Activated CD8-positive, alpha-beta memory T cell treated with anti-CD3 and anti-CD28 coated beads, Interleukin-2, amount 10 ng/mL, durations not matched to agents 7 days and 5 days (primary cell): ENCODE measurements at regions not wholly inside any gene's neighbourhood (a gene's known extent, or its start where the extent isn't known, plus 50 kb on each side); places are given as distances from the start of the nearest gene placed in this dataset.
A peak's percentile ranks its signal among the peaks of the same experiment; 100 is the strongest.

Source experiments
- ATAC-seq: fragments of 150-1000 bp; cut with Tn5 transposase; one replicate; pipeline ENCODE4 v1.10.0; 2021; ENCODE audit warnings: moderate library complexity
- CTCF ChIA-PET: fragments of 350-600 bp; sonication (Branson Sonifier 250); formaldehyde crosslinking; loops from one replicate; lab custom pipeline; 2021; ENCODE audit warnings: antibody characterized with exemption; lab: Charles Lee
- DNase-seq: peaks from one replicate; pipeline ENCODE4 v3.0.0-alpha.2; 2020
- H3K27ac Mint-ChIP-seq: one replicate; pipeline ENCODE4 v1.8.0; 2021; ENCODE audit warnings: mild to moderate bottlenecking, mixed read lengths
- H3K27me3 Mint-ChIP-seq: one replicate; pipeline ENCODE4 v1.8.0; 2021; ENCODE audit warnings: mixed read lengths
- H3K36me3 Mint-ChIP-seq: one replicate; pipeline ENCODE4 v1.8.0; 2021; ENCODE audit warnings: mild to moderate bottlenecking, mixed read lengths
- H3K4me1 Mint-ChIP-seq: one replicate; pipeline ENCODE4 v1.8.0; 2021; ENCODE audit warnings: mixed read lengths
- H3K4me3 Mint-ChIP-seq: one replicate; pipeline ENCODE4 v1.8.0; 2021; ENCODE audit warnings: mild to moderate bottlenecking, moderate library complexity, mixed read lengths
- H3K9me3 Mint-ChIP-seq: one replicate; pipeline ENCODE4 v1.8.0; 2022; ENCODE audit warnings: low read depth, mixed read lengths

- CTCF ChIA-PET = no interaction called here
- Mint-ChIP-seq H3K27ac (peak overlapping the region; percentile 93), H3K9me3 (peaks cover 7% of the 10 kb centered on the region), H3K4me3 (peak overlapping the region; percentile 92), H3K27me3 (no peaks in the 10 kb centered on the region), H3K4me1 (peaks cover 56% of the 10 kb centered on the region), H3K36me3 (peaks cover 18% of the 10 kb centered on the region)
- no peak for DNase-seq
- no peak for ATAC-seq
These were observed 109.5 kb downstream of the BTG1 start for GRCh38 chr12:92036061-92036620.

DNA sequence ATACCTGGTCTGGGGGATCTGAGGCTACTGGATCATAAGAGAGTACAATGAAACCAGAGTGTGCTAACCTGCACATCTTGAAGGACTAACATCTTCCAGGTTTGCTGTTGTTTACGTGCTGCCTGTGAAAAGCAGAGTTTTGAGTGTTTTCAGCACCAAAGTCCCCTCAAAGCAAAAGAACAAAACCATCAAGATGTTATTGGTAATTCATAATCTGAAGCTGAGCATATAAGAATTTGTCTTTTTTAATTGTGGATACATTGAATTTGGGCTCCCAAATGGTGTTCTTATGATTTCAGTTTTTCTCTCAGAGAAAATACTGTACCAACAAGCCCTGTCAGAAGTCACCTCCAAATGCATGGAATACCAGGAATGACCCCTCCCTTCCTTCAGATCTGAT lies 110.2 kb downstream of the BTG1 start:
- CTCF ChIA-PET = interaction anchor here (0.6 kb wide), 1 partner anchor 53 kb away, joined by 4 read pairs; no protein-coding TSS in a partner anchor
- H3K4me3 Mint-ChIP-seq = peak overlapping the region; percentile 92
- H3K27me3 Mint-ChIP-seq = no peaks in the 10 kb centered on the region
- peaks cover 17% of the 10 kb centered on the region for H3K36me3 Mint-ChIP-seq
- H3K9me3 Mint-ChIP-seq = peaks cover 7% of the 10 kb centered on the region
- H3K27ac Mint-ChIP-seq = peak overlapping the region; percentile 93
- DNase-seq = no peak
- H3K4me1 Mint-ChIP-seq = peaks cover 58% of the 10 kb centered on the region
- ATAC-seq = no peak

DNA sequence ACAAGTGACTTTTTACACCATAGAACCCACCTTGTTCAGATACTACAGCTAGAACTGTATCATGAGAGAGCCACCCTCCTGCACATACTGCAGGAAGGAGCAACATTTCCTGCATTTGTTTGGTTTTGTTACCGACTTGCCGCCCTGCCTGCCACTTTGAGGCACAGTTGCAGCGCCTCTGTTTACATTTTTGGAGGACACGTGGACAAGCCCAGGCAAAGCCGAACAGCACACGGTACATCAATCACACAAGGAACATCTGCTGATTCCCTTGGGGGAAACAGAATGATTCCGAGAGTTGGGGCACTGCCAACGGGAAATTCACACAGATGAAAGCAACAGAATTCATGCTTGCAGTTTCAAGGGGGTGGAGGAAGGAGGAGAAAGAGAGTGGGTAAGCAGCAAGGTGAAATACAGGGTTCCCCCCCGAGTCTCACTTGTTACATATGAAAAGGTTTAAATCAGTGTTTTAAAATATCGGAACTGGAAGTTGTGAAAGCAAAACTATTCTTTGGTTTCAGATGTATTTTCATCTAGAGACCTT lies 110.7 kb downstream of the BTG1 start:
- DNase-seq = peak; percentile 62
- Mint-ChIP-seq H3K9me3 (peaks cover 7% of the 10 kb centered on the region), H3K36me3 (peaks cover 17% of the 10 kb centered on the region), H3K4me1 (peaks cover 64% of the 10 kb centered on the region), H3K27ac (peak overlapping the region; percentile 93), H3K4me3 (peak overlapping the region; percentile 92), H3K27me3 (no peaks in the 10 kb centered on the region)
- CTCF ChIA-PET = interaction anchor here (0.6 to 1.6 kb wide), 5 partner anchors 9 to 110 kb away, joined by 3 to 4 read pairs (median 3); no protein-coding TSS in a partner anchor
- peak; percentile 52 for ATAC-seq

DNA sequence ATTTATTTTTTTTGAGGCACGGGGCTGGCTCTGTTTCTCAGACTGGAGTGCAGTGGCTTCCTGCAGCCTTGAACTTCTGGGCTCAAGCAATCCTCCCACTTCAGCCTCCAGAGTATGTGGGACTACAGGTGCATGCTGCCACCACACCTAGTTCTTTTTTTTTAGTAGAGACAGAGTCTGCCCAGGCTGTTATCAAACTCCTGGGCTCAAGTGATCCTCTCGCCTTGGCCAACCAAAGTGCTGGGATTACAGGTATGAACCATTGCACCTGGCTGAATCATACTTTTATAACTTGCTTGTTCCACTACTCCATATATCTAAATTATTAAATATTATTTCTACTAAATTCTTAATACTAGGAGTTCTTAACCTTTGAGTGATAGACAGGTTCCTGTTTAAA lies 111.6 kb downstream of the BTG1 start:
- Mint-ChIP-seq H3K36me3 (peaks cover 18% of the 10 kb centered on the region), H3K4me1 (peaks cover 72% of the 10 kb centered on the region), H3K9me3 (peaks cover 7% of the 10 kb centered on the region), H3K27ac (no peak overlapping the region), H3K27me3 (no peaks in the 10 kb centered on the region), H3K4me3 (no peak overlapping the region)
- DNase-seq (no peak), ATAC-seq (no peak)
- CTCF ChIA-PET = interaction anchor here (0.7 to 1.6 kb wide), 4 partner anchors 10 to 111 kb away, joined by 3 to 4 read pairs (median 3); no protein-coding TSS in a partner anchor

- H3K9me3 Mint-ChIP-seq = peaks cover 7% of the 10 kb centered on the region
- CTCF ChIA-PET = no interaction called here
- H3K4me3 Mint-ChIP-seq = no peak overlapping the region
- no peak for ATAC-seq
- no peak overlapping the region for H3K27ac Mint-ChIP-seq
- no peak for DNase-seq
- peaks cover 72% of the 10 kb centered on the region for H3K4me1 Mint-ChIP-seq
- peaks cover 23% of the 10 kb centered on the region for H3K36me3 Mint-ChIP-seq
- no peaks in the 10 kb centered on the region for H3K27me3 Mint-ChIP-seq
These were observed 112.7 kb downstream of the BTG1 start for GRCh38 chr12:92032965-92033364.

DNA sequence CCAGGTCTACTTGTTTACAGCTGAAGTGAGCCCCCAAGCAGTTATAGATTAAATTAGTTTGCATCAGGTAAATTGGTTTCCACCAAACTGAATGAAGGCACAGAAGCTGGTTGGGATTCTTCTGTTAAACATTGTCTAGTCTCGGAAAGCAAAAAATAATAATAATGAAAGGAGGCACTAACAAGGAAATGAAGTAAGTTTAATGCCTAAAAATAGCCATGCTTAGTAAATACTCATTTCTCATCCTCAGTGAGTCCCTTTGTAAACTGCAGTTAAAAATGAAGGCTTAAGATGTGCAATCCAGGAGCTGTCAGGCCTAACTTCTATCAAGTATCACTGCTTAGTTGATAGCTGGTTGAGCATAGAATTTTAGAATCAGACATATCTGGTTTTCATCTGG lies 113.5 kb downstream of the BTG1 start:
- Mint-ChIP-seq H3K27ac (peak overlapping the region; percentile 78), H3K9me3 (peaks cover 7% of the 10 kb centered on the region), H3K4me1 (peaks cover 72% of the 10 kb centered on the region), H3K4me3 (no peak overlapping the region), H3K27me3 (no peaks in the 10 kb centered on the region), H3K36me3 (peaks cover 25% of the 10 kb centered on the region)
- no peak for ATAC-seq
- DNase-seq = no peak
- CTCF ChIA-PET = interaction anchor here (1.4 to 3.0 kb wide), 3 partner anchors 11 to 111 kb away, joined by 3 to 16 read pairs (median 4); no protein-coding TSS in a partner anchor

DNA sequence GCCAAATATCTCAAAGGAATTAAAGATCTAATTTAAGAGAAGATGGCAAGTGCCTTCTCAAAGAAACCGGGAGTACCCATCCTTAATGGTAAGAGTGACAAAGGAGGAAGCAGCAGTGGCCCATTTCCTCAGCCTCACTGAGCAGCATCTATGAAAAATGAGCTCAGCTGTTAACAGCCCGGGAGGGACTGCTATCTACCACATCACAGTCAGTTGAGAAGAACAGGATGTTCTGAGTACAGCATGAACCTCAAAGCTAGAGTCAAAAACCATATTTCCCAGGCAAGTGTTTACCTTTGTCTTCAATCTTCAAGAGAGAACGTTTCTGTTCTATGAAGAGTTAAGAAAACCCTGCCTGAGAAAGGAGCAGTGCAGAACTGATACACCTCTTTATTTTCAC lies 115.0 kb downstream of the BTG1 start:
- Mint-ChIP-seq H3K9me3 (peaks cover 7% of the 10 kb centered on the region), H3K4me3 (peak overlapping the region; percentile 47), H3K36me3 (peaks cover 22% of the 10 kb centered on the region), H3K4me1 (peaks cover 63% of the 10 kb centered on the region), H3K27me3 (no peaks in the 10 kb centered on the region), H3K27ac (peak overlapping the region; percentile 92)
- ATAC-seq (peak; percentile 96), DNase-seq (peak; percentile 82)
- CTCF ChIA-PET = interaction anchor here (0.6 to 3.0 kb wide), 15 partner anchors 13 to 900 kb away, joined by 3 to 16 read pairs (median 4); partner anchors contain the start of gene BTG1

GRCh38 chr12:92029902-92030586 lies 115.6 kb downstream of the BTG1 start:
- Mint-ChIP-seq H3K27me3 (no peaks in the 10 kb centered on the region), H3K36me3 (peaks cover 22% of the 10 kb centered on the region), H3K27ac (peak overlapping the region; percentile 92), H3K9me3 (peaks cover 7% of the 10 kb centered on the region), H3K4me1 (peaks cover 59% of the 10 kb centered on the region), H3K4me3 (peak overlapping the region; percentile 47)
- no peak for DNase-seq
- ATAC-seq = peak; percentile 27
- CTCF ChIA-PET = interaction anchor here (0.6 to 3.0 kb wide), 12 partner anchors 25 to 218 kb away, joined by 3 to 16 read pairs (median 4); partner anchors contain the start of gene BTG1

DNA sequence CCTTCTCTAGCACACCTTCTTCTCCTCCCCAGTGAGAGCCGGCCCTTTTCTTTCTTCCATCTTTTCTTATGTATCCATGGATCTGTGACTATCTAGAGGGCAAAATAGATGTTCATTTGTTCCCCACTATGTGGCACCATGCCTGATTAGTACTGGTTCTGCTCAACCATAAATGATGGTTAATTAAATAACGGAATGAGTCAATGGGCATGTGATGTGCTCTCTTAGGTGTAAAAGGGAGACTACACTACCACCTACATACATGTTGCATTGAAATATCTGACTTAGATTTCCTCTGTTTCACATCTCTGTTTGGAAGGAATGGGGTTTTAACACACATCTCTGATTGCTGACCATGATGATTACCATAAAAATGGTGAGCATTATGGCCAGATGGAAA lies 116.5 kb downstream of the BTG1 start:
- Mint-ChIP-seq H3K9me3 (peaks cover 7% of the 10 kb centered on the region), H3K4me1 (peaks cover 49% of the 10 kb centered on the region), H3K27ac (no peak overlapping the region)

DNA sequence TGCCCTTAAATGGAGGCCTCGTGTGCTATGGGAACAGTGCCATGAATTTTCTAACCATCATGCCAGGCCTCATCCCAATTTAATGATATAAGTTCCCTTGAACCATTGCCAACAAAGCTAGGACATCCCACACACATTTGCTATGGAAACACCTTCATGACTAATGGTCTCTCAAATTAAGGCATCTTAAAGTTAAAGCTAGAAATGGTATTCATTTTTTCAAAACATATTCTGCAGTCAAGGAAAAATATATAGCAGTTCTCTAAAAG lies 117.3 kb downstream of the BTG1 start:
- peaks cover 18% of the 10 kb centered on the region for H3K36me3 Mint-ChIP-seq
- no peak overlapping the region for H3K4me3 Mint-ChIP-seq
- peaks cover 5% of the 10 kb centered on the region for H3K9me3 Mint-ChIP-seq
- no peak for ATAC-seq
- no peak for DNase-seq
- H3K27me3 Mint-ChIP-seq = no peaks in the 10 kb centered on the region
- no peak overlapping the region for H3K27ac Mint-ChIP-seq
- CTCF ChIA-PET = interaction anchor here (0.7 kb wide), 1 partner anchor 555 kb away, joined by 3 read pairs; no protein-coding TSS in a partner anchor
- peaks cover 44% of the 10 kb centered on the region for H3K4me1 Mint-ChIP-seq

More for the DNA sequence above, 116.5 kb downstream of the BTG1 start:
- H3K27me3 Mint-ChIP-seq = no peaks in the 10 kb centered on the region
- peaks cover 22% of the 10 kb centered on the region for H3K36me3 Mint-ChIP-seq
- DNase-seq (no peak), ATAC-seq (no peak)
- CTCF ChIA-PET = no interaction called here
- no peak overlapping the region for H3K4me3 Mint-ChIP-seq

DNA sequence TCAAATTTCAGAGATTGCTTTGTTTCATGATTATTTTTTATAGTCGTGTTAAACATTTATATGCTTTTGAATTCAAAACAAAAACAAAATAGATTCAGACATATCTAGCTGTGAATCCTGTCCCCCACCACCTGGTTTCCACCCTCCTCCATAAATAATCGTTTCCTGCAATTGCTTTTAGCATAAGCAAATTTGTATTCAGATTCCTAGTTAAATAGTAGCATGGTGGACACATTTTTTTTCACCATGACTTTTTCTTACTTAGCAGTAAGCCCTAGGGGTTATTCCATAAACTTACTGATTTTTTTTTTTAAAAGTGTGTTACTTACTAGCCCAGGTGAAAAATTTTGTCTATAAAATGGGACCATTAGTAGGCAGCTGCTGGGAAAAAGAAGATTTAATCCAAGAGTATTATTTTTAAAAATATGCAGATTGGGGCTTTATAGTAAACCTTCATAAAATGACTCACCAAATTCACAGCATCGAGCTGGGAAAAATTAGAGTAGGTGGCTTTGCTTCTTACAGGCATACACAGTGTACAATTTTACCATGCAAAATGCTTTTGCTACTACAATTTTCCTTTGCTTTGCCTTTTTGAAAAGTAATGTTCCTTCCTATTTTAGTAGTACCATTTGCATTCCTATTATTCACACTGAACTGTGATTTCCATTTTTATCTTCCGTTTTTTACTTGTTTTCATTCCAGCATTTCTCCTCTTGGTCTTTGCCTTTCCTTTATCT lies 117.8 kb downstream of the BTG1 start:
- H3K27me3 Mint-ChIP-seq = no peaks in the 10 kb centered on the region
- no peak overlapping the region for H3K27ac Mint-ChIP-seq
- no peak overlapping the region for H3K4me3 Mint-ChIP-seq
- CTCF ChIA-PET = no interaction called here
- ATAC-seq (no peak), DNase-seq (no peak)
- peaks cover 15% of the 10 kb centered on the region for H3K36me3 Mint-ChIP-seq
- H3K9me3 Mint-ChIP-seq = peaks cover 4% of the 10 kb centered on the region
- peaks cover 42% of the 10 kb centered on the region for H3K4me1 Mint-ChIP-seq

- Mint-ChIP-seq H3K4me1 (peaks cover 37% of the 10 kb centered on the region), H3K27ac (no peak overlapping the region), H3K36me3 (peaks cover 12% of the 10 kb centered on the region), H3K27me3 (no peaks in the 10 kb centered on the region), H3K9me3 (no peaks in the 10 kb centered on the region), H3K4me3 (no peak overlapping the region)
- CTCF ChIA-PET = no interaction called here
- no peak for ATAC-seq
- no peak for DNase-seq
These were observed 118.4 kb downstream of the BTG1 start for GRCh38 chr12:92027243-92027642.

DNA sequence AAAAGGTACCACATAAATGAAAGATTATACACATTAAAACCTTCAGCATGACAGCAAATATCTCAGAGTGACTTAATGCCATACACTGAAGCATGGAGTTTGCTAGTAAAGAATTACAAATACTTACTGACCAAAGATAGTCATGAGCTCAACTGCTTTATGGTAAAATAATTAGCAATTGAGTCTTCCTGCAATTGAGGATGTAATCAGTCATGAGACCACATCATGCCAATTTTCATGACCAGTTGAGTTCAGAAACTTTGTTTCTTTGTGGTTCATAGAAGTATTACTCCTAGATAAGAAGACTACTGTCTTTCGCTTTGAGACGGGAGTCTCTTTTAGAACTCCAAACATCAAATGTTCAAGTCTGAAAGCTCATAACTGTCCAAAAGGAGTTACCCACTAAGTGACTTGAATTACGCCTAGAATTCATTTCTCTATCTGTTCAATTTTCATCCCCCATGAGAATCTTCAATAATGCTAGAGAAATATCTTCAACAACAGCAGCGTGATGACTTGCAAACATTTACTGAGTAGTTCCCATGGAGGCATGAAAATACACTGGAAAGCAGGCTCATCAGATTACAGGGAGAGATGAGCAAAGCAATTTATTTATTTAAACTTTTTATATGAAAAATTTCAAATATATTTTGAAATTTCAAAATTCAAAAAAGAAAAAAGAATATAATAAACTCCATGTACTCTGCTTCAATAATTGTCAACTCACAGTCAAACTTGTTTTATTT lies 120.0 kb downstream of the BTG1 start:
- no peak for DNase-seq
- CTCF ChIA-PET = no interaction called here
- Mint-ChIP-seq H3K36me3 (peaks cover 7% of the 10 kb centered on the region), H3K4me3 (no peak overlapping the region), H3K9me3 (no peaks in the 10 kb centered on the region), H3K27me3 (no peaks in the 10 kb centered on the region), H3K27ac (no peak overlapping the region), H3K4me1 (peaks cover 26% of the 10 kb centered on the region)
- ATAC-seq = no peak
